Esophagus squamous epithelium (tissue), 4 donors: ENCODE measurements at regions not wholly inside any gene's neighbourhood (a gene's known extent, or its start where the extent isn't known, plus 50 kb on each side); places are given as distances from the start of the nearest gene placed in this dataset.

ENCODE experiments used
- POLR2A ChIP-seq, 4 donors: fragments of 450-650 bp; IDR thresholded peaks; one replicate each; pipeline ENCODE4 v1.6.1; 2017; ENCODE audit warnings: antibody characterized with exemption in 4 of 4, mild to moderate bottlenecking in 4 of 4, moderate library complexity in 3 of 4
- TF ChIP-seq, protein P1 (sequence below), 6 experiments: fragments of 450-650 bp in 4 of 6; fragments of 200-600 bp in 2 of 6; sonication (generic) in 2 of 6; IDR thresholded peaks; one replicate each; pipeline ENCODE4 v1.5.1; 2016 to 2019; ENCODE audit warnings: antibody characterized with exemption in 6 of 6, mild to moderate bottlenecking in 4 of 6, moderate library complexity in 4 of 6

DNA sequence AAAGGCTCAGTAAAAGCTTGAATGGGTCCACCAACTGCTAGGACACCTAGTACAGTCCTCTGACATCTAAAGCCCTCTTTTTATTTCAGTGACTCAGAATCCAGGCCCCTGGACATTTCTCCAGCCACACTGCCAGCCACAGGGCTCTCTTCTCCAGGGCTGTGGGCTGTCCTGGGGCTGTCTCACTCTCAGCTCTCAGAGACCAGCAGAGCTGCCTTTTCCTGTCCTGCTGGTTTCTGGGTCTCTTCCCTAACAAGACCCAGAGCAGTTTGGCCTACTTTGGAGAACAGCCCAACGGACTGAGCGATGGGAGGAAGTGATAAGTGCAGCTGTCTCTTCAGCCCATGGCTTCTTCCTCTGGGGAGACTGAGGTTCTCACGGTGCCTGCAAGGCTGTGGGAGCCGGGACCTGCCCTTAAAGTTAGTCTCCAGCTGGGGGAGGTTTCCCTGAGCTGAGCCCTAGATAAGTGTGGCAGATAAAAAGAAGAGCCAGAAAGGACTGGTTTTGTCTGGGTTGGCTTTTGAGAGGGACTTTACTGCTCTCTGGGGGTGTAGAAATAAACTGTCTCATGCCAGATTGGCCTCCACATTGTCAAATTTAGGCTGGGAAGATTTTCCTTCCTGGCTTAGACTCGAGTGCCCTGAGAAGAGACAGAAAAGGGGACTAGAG, 979.8 kb downstream of the VRK1 start:
- TF ChIP-seq, protein P1, sequence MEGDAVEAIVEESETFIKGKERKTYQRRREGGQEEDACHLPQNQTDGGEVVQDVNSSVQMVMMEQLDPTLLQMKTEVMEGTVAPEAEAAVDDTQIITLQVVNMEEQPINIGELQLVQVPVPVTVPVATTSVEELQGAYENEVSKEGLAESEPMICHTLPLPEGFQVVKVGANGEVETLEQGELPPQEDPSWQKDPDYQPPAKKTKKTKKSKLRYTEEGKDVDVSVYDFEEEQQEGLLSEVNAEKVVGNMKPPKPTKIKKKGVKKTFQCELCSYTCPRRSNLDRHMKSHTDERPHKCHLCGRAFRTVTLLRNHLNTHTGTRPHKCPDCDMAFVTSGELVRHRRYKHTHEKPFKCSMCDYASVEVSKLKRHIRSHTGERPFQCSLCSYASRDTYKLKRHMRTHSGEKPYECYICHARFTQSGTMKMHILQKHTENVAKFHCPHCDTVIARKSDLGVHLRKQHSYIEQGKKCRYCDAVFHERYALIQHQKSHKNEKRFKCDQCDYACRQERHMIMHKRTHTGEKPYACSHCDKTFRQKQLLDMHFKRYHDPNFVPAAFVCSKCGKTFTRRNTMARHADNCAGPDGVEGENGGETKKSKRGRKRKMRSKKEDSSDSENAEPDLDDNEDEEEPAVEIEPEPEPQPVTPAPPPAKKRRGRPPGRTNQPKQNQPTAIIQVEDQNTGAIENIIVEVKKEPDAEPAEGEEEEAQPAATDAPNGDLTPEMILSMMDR (IDR thresholded peaks at IDR 0.05): no peak
- TF ChIP-seq POLR2A (IDR thresholded peaks at IDR 0.05): no peak
